Nephron (organoid): ENCODE measurements at regions not wholly inside any gene's neighbourhood (a gene's known extent, or its start where the extent isn't known, plus 50 kb on each side); places are given as distances from the start of the nearest gene placed in this dataset.

ENCODE experiments used
- H3K27ac Mint-ChIP-seq, 3 experiments: 2 replicates each; pipeline ENCODE4 v1.8.0; 2020; ENCODE audit warnings: mixed read lengths in 3 of 3, mild to moderate bottlenecking in 2 of 3, moderate library complexity in 1 of 3
- H3K27me3 Mint-ChIP-seq: 2 replicates; pipeline ENCODE4 v1.8.0; 2021; ENCODE audit warnings: low read depth, mild to moderate bottlenecking, moderate library complexity, mixed read lengths
- H3K36me3 Mint-ChIP-seq: 2 replicates; pipeline ENCODE4 v1.8.0; 2020; ENCODE audit warnings: low read depth, mixed read lengths
- H3K4me1 Mint-ChIP-seq: 2 replicates; pipeline ENCODE4 v1.8.0; 2020; ENCODE audit warnings: mixed read lengths
- H3K4me3 Mint-ChIP-seq, 3 experiments: 2 replicates each; pipeline ENCODE4 v1.8.0; 2020; ENCODE audit warnings: mild to moderate bottlenecking in 3 of 3, mixed read lengths in 3 of 3, moderate library complexity in 2 of 3
- H3K9me3 Mint-ChIP-seq: 2 replicates; pipeline ENCODE4 v1.8.0; 2020; ENCODE audit warnings: mixed read lengths
- TF ChIP-seq, protein P1 (sequence below), 3 experiments: fragments of 200-600 bp; sonication (generic); IDR thresholded peaks; one replicate each; pipeline ENCODE4 v1.5.0; 2021; ENCODE audit warnings: antibody characterized with exemption in 3 of 3; ENCODE audit not compliant: unreplicated experiment in 3 of 3

DNA sequence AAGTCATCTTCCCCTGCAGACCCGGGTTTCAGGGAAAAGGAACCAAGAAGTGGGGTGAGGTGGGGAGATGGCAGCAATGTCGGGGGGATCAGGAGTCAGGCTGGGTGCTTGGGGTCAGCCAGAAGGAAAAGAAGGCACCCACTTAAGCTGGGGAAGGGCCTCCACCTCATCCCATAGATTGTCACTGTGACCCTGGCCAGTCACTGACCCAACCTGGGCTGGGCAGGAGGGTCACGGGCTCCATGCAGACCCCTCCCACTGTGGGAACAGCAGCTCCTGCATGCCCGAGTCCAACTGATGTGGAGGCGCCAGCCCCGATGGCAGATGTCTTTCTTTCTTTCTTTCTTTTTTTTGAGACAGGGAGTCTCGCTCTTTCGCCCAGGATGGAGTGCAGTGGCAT is 53.6 kb upstream of the HAAO start:
- H3K9me3 Mint-ChIP-seq: no peaks in the 10 kb centered on the region
- TF ChIP-seq, protein P1, sequence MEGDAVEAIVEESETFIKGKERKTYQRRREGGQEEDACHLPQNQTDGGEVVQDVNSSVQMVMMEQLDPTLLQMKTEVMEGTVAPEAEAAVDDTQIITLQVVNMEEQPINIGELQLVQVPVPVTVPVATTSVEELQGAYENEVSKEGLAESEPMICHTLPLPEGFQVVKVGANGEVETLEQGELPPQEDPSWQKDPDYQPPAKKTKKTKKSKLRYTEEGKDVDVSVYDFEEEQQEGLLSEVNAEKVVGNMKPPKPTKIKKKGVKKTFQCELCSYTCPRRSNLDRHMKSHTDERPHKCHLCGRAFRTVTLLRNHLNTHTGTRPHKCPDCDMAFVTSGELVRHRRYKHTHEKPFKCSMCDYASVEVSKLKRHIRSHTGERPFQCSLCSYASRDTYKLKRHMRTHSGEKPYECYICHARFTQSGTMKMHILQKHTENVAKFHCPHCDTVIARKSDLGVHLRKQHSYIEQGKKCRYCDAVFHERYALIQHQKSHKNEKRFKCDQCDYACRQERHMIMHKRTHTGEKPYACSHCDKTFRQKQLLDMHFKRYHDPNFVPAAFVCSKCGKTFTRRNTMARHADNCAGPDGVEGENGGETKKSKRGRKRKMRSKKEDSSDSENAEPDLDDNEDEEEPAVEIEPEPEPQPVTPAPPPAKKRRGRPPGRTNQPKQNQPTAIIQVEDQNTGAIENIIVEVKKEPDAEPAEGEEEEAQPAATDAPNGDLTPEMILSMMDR (IDR thresholded peaks at IDR 0.05; ENCODE audit: unreplicated experiment in 3 of 3): no peak
- peak overlapping the region; percentile 94 to 96 (median 95) for H3K27ac Mint-ChIP-seq
- no peaks in the 10 kb centered on the region for H3K27me3 Mint-ChIP-seq
- H3K4me1 Mint-ChIP-seq: peaks cover 65% of the 10 kb centered on the region
- no peaks in the 10 kb centered on the region for H3K36me3 Mint-ChIP-seq
- no peak overlapping the region for H3K4me3 Mint-ChIP-seq

DNA sequence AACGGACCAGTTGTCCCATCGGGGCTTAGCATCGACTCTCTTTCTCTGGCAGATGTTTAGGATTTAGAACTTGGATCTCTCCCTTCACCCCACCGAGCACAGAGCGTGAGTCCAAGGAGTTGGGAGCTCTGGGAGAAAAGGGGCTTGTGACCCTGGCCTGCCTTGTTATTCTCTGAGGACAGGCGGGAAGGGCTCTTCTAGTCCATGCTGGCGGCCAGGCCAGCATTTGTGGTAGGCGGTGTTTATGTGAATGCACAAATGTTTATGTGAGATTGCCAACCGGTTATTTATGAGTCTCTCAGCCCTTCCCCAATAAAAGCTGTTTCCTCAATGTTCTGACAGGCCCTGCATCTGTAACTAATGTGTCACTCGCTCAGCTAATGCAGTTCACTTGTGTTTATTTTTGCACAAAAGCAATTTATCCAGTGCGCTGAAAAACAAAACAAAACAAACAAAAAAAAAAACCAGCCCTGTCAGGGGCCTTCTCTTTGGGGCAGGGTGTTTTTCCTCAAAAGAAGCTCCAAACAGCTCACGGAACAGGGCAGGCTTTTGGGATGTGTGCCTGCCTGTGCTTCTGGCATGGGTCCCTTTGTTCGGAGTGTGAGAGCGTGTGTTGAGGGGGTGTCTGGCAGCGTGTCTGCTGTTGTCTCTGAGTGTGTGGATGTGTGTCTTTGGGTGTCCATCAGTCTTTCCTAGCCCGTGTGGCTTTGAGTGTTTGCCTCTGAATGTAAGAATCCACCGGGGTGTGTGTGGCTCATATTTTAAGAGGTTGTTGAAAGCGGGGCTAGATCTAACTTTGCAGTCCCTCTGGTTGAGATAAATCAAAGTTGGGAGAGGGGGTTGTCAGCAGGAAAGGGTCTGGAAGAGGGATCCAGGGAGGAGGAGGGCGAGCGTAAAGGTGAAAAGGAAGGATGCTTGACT is 52.8 kb upstream of the HAAO start:
- no peaks in the 10 kb centered on the region for H3K27me3 Mint-ChIP-seq
- peak overlapping the region; percentile 26 to 47 (median 44) for H3K4me3 Mint-ChIP-seq
- H3K36me3 Mint-ChIP-seq: no peaks in the 10 kb centered on the region
- H3K4me1 Mint-ChIP-seq: peaks cover 71% of the 10 kb centered on the region
- H3K27ac Mint-ChIP-seq: peak overlapping the region; percentile 94 to 96 (median 95)
- H3K9me3 Mint-ChIP-seq: no peaks in the 10 kb centered on the region
- TF ChIP-seq, protein P1 (IDR thresholded peaks at IDR 0.05; ENCODE audit: unreplicated experiment in 3 of 3): no peak

DNA sequence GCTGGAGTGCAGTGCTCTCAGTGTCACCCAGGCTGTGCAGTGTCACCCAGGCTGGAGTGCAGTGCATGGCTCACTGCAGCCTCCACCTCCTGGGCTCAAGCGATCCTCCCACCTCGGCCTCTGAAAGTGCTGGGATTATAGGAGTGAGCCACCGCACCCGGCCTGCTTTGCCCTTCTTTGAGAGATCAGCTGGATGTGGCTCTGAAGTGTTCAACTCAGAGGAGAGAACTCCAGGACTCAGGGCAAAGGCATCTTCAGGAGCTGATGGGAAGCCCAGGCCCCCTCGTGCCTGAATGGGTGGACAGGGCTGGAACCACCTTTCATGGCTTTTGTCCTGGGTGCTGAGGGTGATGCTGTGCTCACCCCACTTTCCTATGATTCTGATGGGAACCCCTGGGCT is 52.0 kb upstream of the HAAO start:
- no peaks in the 10 kb centered on the region for H3K9me3 Mint-ChIP-seq
- peak overlapping the region in 1 of 3 experiments; percentile 23 for H3K4me3 Mint-ChIP-seq
- H3K27ac Mint-ChIP-seq: peak overlapping the region; percentile 94 to 96 (median 95)
- TF ChIP-seq, protein P1 (IDR thresholded peaks at IDR 0.05; ENCODE audit: unreplicated experiment in 3 of 3): no peak
- H3K4me1 Mint-ChIP-seq: peaks cover 70% of the 10 kb centered on the region
- H3K36me3 Mint-ChIP-seq: no peaks in the 10 kb centered on the region
- no peaks in the 10 kb centered on the region for H3K27me3 Mint-ChIP-seq

DNA sequence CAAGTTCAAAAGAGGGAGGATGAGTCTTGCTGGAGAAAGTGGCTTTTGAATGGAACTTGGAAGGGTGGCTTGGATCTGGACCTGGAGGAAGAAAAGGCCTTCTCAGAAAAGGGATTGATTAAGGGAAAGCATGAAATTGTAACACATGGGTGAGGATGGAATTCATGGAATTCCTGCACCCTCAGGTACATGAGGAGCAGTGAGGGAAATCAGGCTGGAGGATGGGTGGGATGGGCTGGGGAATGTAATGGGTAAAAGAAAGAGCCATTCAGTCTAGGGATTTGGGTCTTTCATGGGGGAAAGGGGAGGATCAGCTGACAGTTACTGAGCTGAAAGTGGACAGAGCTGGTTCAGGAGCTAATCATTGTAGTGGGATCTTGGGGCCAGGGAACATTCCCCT is 51.2 kb upstream of the HAAO start:
- H3K27me3 Mint-ChIP-seq: no peaks in the 10 kb centered on the region
- H3K27ac Mint-ChIP-seq: peak overlapping the region; percentile 86 to 96 (median 95)
- peak overlapping the region in 1 of 3 experiments; percentile 14 for H3K4me3 Mint-ChIP-seq
- TF ChIP-seq, protein P1 (IDR thresholded peaks at IDR 0.05; ENCODE audit: unreplicated experiment in 3 of 3): no peak
- H3K4me1 Mint-ChIP-seq: peaks cover 70% of the 10 kb centered on the region
- no peaks in the 10 kb centered on the region for H3K9me3 Mint-ChIP-seq
- no peaks in the 10 kb centered on the region for H3K36me3 Mint-ChIP-seq

DNA sequence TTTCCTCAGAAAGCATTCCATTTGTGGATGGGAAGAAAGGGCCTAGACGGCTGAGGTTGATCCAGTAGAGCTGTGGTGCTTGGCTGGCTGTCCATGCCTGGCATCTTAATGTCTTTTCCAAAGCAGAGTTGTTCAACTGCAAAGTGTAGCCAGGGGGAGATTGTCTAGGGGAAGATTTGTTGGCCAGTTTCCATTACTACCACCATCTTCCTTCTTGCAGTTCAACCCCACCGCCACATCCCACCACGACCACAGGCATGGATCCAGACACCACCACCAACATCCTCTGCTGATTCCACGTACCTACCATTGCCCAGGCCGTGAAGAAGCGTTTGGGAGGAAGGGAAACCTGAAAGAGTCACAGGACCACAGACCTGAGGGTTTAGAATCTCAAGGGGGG is 50.7 kb upstream of the HAAO start:
- TF ChIP-seq, protein P1 (IDR thresholded peaks at IDR 0.05; ENCODE audit: unreplicated experiment in 3 of 3): no peak
- peak overlapping the region; percentile 86 to 96 (median 95) for H3K27ac Mint-ChIP-seq
- peaks cover 70% of the 10 kb centered on the region for H3K4me1 Mint-ChIP-seq
- no peaks in the 10 kb centered on the region for H3K27me3 Mint-ChIP-seq
- no peaks in the 10 kb centered on the region for H3K9me3 Mint-ChIP-seq
- H3K36me3 Mint-ChIP-seq: no peaks in the 10 kb centered on the region
- peak overlapping the region in 1 of 3 experiments; percentile 21 for H3K4me3 Mint-ChIP-seq
